ENCODE measurements at regions not wholly inside any gene's neighbourhood (a gene's known extent, or its start where the extent isn't known, plus 50 kb on each side); places are given as distances from the start of the nearest gene placed in this dataset.

DNA sequence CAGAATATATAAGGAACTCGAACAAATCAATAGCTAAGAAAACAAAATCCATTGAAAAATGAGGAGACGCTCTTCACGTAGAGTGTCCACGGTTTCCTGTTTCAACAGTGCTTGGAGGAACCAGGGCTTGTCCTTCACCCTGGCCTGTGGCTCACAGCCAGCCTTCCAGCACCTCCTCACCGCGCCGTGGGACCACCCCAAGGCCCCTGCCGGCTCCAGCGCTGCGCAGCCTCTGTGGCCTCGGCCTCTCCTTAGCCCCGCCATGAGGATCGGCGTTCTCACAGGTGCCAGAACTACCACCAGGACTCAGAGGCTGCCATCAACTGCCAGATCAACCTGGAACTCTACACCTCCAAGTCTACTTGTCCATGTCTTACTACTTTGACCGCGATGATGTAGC lies 52.5 kb upstream of the CTSO start:
- Histone ChIP-seq H3K27ac (no peak overlapping the region), H3K9ac (ENCODE audit: insufficient read length) (no peak overlapping the region), H3K36me3 (ENCODE audit: insufficient read depth, low read length) (no peaks in the 10 kb centered on the region), H3K4me3 (no peak overlapping the region), H3K9me3 (ENCODE audit: low read depth, low read length) (no peaks in the 10 kb centered on the region)
- DNase-seq (ENCODE audit: low read depth, low spot score), result no peak
- TF ChIP-seq FOXP2 (optimal IDR thresholded peaks at IDR 0.05; ENCODE audit: control extremely low read depth, extremely low read length, insufficient read depth), result no peak
- TF ChIP-seq POLR2AphosphoS5 (IDR thresholded peaks at IDR 0.05; ENCODE audit: borderline replicate concordance, low read depth, low read length), result no peak
- no peak for TF ChIP-seq EZH2 (IDR thresholded peaks at IDR 0.05)
